ENCODE measurements at regions not wholly inside any gene's neighbourhood (a gene's known extent, or its start where the extent isn't known, plus 50 kb on each side); places are given as distances from the start of the nearest gene placed in this dataset.

DNA sequence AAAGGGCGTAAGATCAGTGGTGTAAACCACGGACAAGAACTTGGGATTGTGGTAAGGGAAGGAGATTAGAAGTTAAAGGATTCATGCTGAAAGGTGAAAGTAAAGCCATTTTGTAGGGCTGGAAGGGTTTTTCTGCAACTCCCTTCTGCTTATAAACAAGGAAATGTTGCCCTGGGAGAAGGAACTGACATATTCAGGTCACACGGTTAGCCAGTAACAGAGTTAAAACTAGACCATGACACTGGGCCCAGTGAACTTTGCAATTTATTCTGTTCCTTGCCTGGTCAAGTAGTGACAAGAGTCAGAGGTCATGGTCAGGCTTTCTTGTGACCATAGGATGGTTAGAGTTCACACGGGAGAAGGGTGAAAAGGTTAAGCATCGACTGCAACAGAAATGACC lies 323.3 kb downstream of the DMRT2 start:
- CTCF ChIA-PET: no interaction called here
- DNase-seq (ENCODE audit: low read depth, low spot score) (no peak), ATAC-seq (no peak)
- POLR2A ChIA-PET: no interaction called here
- intact Hi-C loops (cut with micrococcal nuclease): no loop called here
- no peak overlapping the region for H3K4me2 ChIP-seq (ENCODE audit: low read length)
- no peaks in the 10 kb centered on the region for H3K27me3 ChIP-seq (ENCODE audit: insufficient read depth, low read length)
- RAD21 ChIA-PET (ENCODE audit: low non-redundant PET in 1 of 2, low total read pairs in 2 of 2, uncharacterized antibody in 2 of 2, unreplicated experiment in 2 of 2): no interaction called here
- no peaks in the 10 kb centered on the region for H4K20me1 ChIP-seq (ENCODE audit: insufficient read depth)
- H3K9me2 ChIP-seq (ENCODE audit: insufficient read depth): no peaks in the 10 kb centered on the region
- no peaks in the 10 kb centered on the region for H3K36me3 ChIP-seq (ENCODE audit: control insufficient read depth in 1 of 2, insufficient read depth in 2 of 2, low read length in 2 of 2)
- no peaks in the 10 kb centered on the region for H3K4me1 ChIP-seq (ENCODE audit: control insufficient read depth in 1 of 2, insufficient read depth in 2 of 2, low read length in 2 of 2)
- H3K27ac ChIP-seq (ENCODE audit: low read depth, low read length): no peak overlapping the region
- H3K9ac ChIP-seq (ENCODE audit: low read length): no peak overlapping the region
- no peaks in the 10 kb centered on the region for H3K79me2 ChIP-seq (ENCODE audit: insufficient read depth, low read length)
- TF ChIP-seq ZNF274 (IDR thresholded peaks at IDR 0.05; ENCODE audit: low read depth, low read length): no peak
- no peak for TF ChIP-seq YY1 (IDR thresholded peaks at IDR 0.05; ENCODE audit: extremely low read depth, insufficient replicate concordance, low read depth, low read length)
- TF ChIP-seq FOSL1 (IDR thresholded peaks at IDR 0.05; ENCODE audit: low read depth): no peak
- no peak for TF ChIP-seq SRF (IDR thresholded peaks at IDR 0.05; ENCODE audit: low read depth)
- no peak for TF ChIP-seq RAD21 (IDR thresholded peaks at IDR 0.05; ENCODE audit: low read depth)
- TF ChIP-seq MAX (IDR thresholded peaks at IDR 0.05): no peak
- no peak for TF ChIP-seq EZH2 (IDR thresholded peaks at IDR 0.05)
- TF ChIP-seq SIN3A (IDR thresholded peaks at IDR 0.05; ENCODE audit: low read depth): no peak
- no peak for TF ChIP-seq EZH2phosphoT487 (IDR thresholded peaks at IDR 0.05; ENCODE audit: borderline replicate concordance)
- TF ChIP-seq JUND (IDR thresholded peaks at IDR 0.05): no peak
- no peak for TF ChIP-seq ATF3 (IDR thresholded peaks at IDR 0.05)
- TF ChIP-seq, protein P1, sequence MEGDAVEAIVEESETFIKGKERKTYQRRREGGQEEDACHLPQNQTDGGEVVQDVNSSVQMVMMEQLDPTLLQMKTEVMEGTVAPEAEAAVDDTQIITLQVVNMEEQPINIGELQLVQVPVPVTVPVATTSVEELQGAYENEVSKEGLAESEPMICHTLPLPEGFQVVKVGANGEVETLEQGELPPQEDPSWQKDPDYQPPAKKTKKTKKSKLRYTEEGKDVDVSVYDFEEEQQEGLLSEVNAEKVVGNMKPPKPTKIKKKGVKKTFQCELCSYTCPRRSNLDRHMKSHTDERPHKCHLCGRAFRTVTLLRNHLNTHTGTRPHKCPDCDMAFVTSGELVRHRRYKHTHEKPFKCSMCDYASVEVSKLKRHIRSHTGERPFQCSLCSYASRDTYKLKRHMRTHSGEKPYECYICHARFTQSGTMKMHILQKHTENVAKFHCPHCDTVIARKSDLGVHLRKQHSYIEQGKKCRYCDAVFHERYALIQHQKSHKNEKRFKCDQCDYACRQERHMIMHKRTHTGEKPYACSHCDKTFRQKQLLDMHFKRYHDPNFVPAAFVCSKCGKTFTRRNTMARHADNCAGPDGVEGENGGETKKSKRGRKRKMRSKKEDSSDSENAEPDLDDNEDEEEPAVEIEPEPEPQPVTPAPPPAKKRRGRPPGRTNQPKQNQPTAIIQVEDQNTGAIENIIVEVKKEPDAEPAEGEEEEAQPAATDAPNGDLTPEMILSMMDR (IDR thresholded peaks at IDR 0.05 in 2 of 3, conservative IDR thresholded peaks at IDR 0.05 in 1 of 3; ENCODE audit: borderline replicate concordance in 1 of 3, insufficient read depth in 1 of 3, low read depth in 2 of 3, low read length in 2 of 3): no peak
- no peak for TF ChIP-seq ZBTB33 (IDR thresholded peaks at IDR 0.05; ENCODE audit: extremely low read depth, insufficient replicate concordance, low read length)
- no peak for TF ChIP-seq POLR2AphosphoS5 (IDR thresholded peaks at IDR 0.05; ENCODE audit: low read depth, low read length)
- no peak for TF ChIP-seq SP1 (IDR thresholded peaks at IDR 0.05; ENCODE audit: low read depth)
- TF ChIP-seq EGR1 (IDR thresholded peaks at IDR 0.05; ENCODE audit: low read depth): no peak
- H3K4me3 ChIP-seq (replicated peaks in 1 of 2; ENCODE audit: low read depth in 1 of 2, low read length in 2 of 2): no peak overlapping the region
- no peak overlapping the region for H2AFZ ChIP-seq (ENCODE audit: low read depth, low read length, poor library complexity, severe bottlenecking)
- BruUV-seq (replicated peaks): no TSS peak
- peaks cover 0 to 11% of the 10 kb centered on the region in 2 experiments; a peak in 2 of 4 replicates for H3K9me3 ChIP-seq (ENCODE audit: control insufficient read depth in 1 of 2, insufficient read depth in 1 of 2, low read depth in 1 of 2, low read length in 2 of 2)

All from HCT116 (cell line).